AG04450 (cell line): ENCODE measurements at regions not wholly inside any gene's neighbourhood (a gene's known extent, or its start where the extent isn't known, plus 50 kb on each side); places are given as distances from the start of the nearest gene placed in this dataset.

Source experiments
- CTCF ChIA-PET: fragments of 300-600, 350-600 bp; formaldehyde crosslinking; extraction: SDS; loops from one replicate; lab custom pipeline; 2022; ENCODE audit warnings: antibody characterized with exemption, inconsistent platforms; lab: Charles Lee
- POLR2A ChIA-PET: fragments of 350-600 bp; formaldehyde crosslinking; extraction: SDS; loops from one replicate; lab custom pipeline; 2021; ENCODE audit warnings: antibody characterized with exemption, inconsistent platforms; lab: Yijun Ruan, JAX
- DNase-seq: peaks from one replicate; pipeline ENCODE4 v3.0.0-alpha.2; 2011; ENCODE audit warnings: low read depth, low spot score
- H3K27ac ChIP-seq: one replicate; pipeline ENCODE4 v1.5.1; 2012; ENCODE audit warnings: low read depth, low read length, control low read depth
- H3K27me3 ChIP-seq: one replicate; pipeline ENCODE4 v1.6.0; 2012; ENCODE audit warnings: low read length; ENCODE audit not compliant: control insufficient read depth, insufficient read depth
- H3K4me3 ChIP-seq: 2 replicates; pipeline ENCODE4 v1.5.1; 2011; ENCODE audit warnings: mild to moderate bottlenecking, low read depth, low read length, control low read depth
- H3K9me3 ChIP-seq: 2 replicates; pipeline ENCODE4 v1.5.1; 2012; ENCODE audit warnings: low read length; ENCODE audit not compliant: control insufficient read depth, insufficient read depth
- TF ChIP-seq, protein P1 (sequence below): IDR thresholded peaks from 2 replicates; pipeline ENCODE4 v1.5.1; 2011; ENCODE audit warnings: low read depth, low read length, control low read depth, inconsistent platforms

DNA sequence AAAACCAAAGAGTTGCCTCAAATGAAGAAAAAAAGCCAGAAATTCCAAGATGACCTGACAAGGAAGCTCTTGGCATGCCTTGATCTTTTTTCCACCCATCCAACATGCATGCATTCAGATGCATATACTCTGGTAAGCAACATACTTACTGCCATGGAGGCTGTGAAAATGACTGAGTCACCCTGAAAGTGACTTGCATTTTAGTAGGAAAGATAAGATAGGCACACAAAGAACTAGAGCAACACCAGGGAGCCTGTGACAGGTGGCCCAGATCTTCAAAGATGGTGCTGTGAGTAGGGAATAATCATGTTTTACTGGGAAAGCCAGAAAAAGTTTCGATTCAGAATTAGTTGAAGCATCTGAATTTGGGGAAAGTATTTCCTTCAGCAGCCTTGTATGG is 185.1 kb upstream of the SLCO3A1 start:
- TF ChIP-seq, protein P1, sequence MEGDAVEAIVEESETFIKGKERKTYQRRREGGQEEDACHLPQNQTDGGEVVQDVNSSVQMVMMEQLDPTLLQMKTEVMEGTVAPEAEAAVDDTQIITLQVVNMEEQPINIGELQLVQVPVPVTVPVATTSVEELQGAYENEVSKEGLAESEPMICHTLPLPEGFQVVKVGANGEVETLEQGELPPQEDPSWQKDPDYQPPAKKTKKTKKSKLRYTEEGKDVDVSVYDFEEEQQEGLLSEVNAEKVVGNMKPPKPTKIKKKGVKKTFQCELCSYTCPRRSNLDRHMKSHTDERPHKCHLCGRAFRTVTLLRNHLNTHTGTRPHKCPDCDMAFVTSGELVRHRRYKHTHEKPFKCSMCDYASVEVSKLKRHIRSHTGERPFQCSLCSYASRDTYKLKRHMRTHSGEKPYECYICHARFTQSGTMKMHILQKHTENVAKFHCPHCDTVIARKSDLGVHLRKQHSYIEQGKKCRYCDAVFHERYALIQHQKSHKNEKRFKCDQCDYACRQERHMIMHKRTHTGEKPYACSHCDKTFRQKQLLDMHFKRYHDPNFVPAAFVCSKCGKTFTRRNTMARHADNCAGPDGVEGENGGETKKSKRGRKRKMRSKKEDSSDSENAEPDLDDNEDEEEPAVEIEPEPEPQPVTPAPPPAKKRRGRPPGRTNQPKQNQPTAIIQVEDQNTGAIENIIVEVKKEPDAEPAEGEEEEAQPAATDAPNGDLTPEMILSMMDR: no peak
- no peak for DNase-seq
- POLR2A ChIA-PET: no interaction called here

GRCh38 chr15:91670108-91670507 is 183.4 kb upstream of the SLCO3A1 start:
- no peaks in the 10 kb centered on the region for H3K9me3 ChIP-seq
- no peak overlapping the region for H3K27ac ChIP-seq
- ChIA-PET CTCF (interaction anchor here (0.6 to 1.2 kb wide), 2 partner anchors 36 to 402 kb away, joined by 4 to 5 read pairs; no protein-coding TSS in a partner anchor), POLR2A (no interaction called here)
- no peaks in the 10 kb centered on the region for H3K27me3 ChIP-seq
- TF ChIP-seq, protein P1: no peak
- no peak overlapping the region for H3K4me3 ChIP-seq
- DNase-seq: no peak

More for the DNA sequence above, 185.1 kb upstream of the SLCO3A1 start:
- Histone ChIP-seq H3K4me3 (no peak overlapping the region), H3K9me3 (no peaks in the 10 kb centered on the region), H3K27me3 (no peaks in the 10 kb centered on the region), H3K27ac (no peak overlapping the region)
- CTCF ChIA-PET: no interaction called here

DNA sequence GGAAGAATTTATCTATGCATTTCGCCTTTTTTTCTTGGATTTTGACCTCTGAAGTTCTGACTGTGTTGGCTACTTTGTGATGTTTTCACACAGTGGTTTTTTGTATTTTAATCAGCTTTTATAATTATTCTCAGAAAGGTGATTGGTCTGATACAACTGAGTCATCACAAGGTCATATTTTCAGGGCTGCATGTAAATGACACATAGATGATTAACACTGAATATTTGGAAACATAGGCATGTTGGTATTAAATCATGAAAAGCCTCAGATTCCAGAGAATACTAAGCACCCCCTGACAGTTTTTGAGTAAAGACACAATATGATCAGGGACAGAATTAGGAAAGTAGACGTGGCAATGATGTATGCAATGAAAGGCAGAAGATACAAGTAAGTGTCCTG is 175.5 kb upstream of the SLCO3A1 start:
- TF ChIP-seq, protein P1: no peak
- ChIA-PET CTCF (no interaction called here), POLR2A (no interaction called here)
- Histone ChIP-seq H3K4me3 (no peak overlapping the region), H3K27me3 (no peaks in the 10 kb centered on the region), H3K27ac (no peak overlapping the region), H3K9me3 (no peaks in the 10 kb centered on the region)
- no peak for DNase-seq

- no peak for DNase-seq
- TF ChIP-seq, protein P1: no peak
- ChIA-PET CTCF (no interaction called here), POLR2A (no interaction called here)
- H3K27me3 ChIP-seq: no peaks in the 10 kb centered on the region
- H3K9me3 ChIP-seq: no peaks in the 10 kb centered on the region
- no peak overlapping the region for H3K4me3 ChIP-seq
- no peak overlapping the region for H3K27ac ChIP-seq
Measured at GRCh38 chr15:91679447-91679846, 174.1 kb upstream of the SLCO3A1 start.

GRCh38 chr15:91685436-91685835 is 168.1 kb upstream of the SLCO3A1 start:
- DNase-seq: no peak
- H3K27me3 ChIP-seq: no peaks in the 10 kb centered on the region
- POLR2A ChIA-PET: no interaction called here
- TF ChIP-seq, protein P1: no peak
- H3K27ac ChIP-seq: no peak overlapping the region
- CTCF ChIA-PET: no interaction called here
- no peak overlapping the region for H3K4me3 ChIP-seq
- H3K9me3 ChIP-seq: no peaks in the 10 kb centered on the region
